A549 (cell line): ENCODE measurements at regions not wholly inside any gene's neighbourhood (a gene's known extent, or its start where the extent isn't known, plus 50 kb on each side); places are given as distances from the start of the nearest gene placed in this dataset.

ENCODE experiments used
- ATAC-seq, 2 experiments: fragments of 200-7000 bp in 1 of 2; fragments of >200 bp in 1 of 2; cut with Nextera tagmentation in 1 of 2; cut with Tn5 transposase in 1 of 2; 3 replicates each; pipeline versions ENCODE4 v1.8.0 to v1.9.1; 2018 to 2020; ENCODE audit warnings: mild to moderate bottlenecking in 1 of 2, moderate library complexity in 1 of 2
- CTCF ChIA-PET: fragments of 300-600 bp; sonication (Branson Sonifier 250); formaldehyde crosslinking; extraction: SDS; loops from one replicate; lab custom pipeline; 2021; ENCODE audit warnings: antibody characterized with exemption, inconsistent platforms; lab: Yijun Ruan, JAX
- POLR2A ChIA-PET: fragments of 350-600 bp; formaldehyde crosslinking; extraction: SDS; loops from one replicate; lab custom pipeline; 2021; ENCODE audit warnings: antibody characterized with exemption, inconsistent platforms; lab: Yijun Ruan, JAX
- DNase-seq, 2 experiments: peaks; one replicate each; pipeline versions ENCODE4 v3.0.0 to v3.0.0-alpha.2; 2011 to 2016; ENCODE audit warnings: low read depth in 1 of 2, low spot score in 1 of 2
- FAIRE-seq: peaks from 2 replicates; lab custom pipeline; 2011; peaks lifted over from hg19 to GRCh38; lab: Jason Lieb, UNC
- H3K27ac ChIP-seq, 2 experiments: fragments of >200 bp; sonication (Bioruptor Twin); formaldehyde crosslinking; 3 replicates each; pipeline ENCODE4 v1.5.1; 2016 to 2017
- H3K4me1 ChIP-seq: fragments of >200 bp; sonication (Bioruptor Twin); formaldehyde crosslinking; 3 replicates; pipeline ENCODE4 v1.6.1; 2016
- H3K4me2 ChIP-seq: fragments of >200 bp; sonication (Bioruptor Twin); formaldehyde crosslinking; 3 replicates; pipeline ENCODE4 v1.6.1; 2016
- H3K4me3 ChIP-seq: fragments of >200 bp; sonication (Bioruptor Twin); formaldehyde crosslinking; 3 replicates; pipeline ENCODE4 v1.5.1; 2016
- H3K9me3 ChIP-seq: fragments of >200 bp; sonication (Bioruptor Twin); formaldehyde crosslinking; 3 replicates; pipeline ENCODE4 v1.6.1; 2016
- BHLHE40 ChIP-seq: IDR thresholded peaks from 2 replicates; pipeline ENCODE4 v1.6.1; 2012; ENCODE audit warnings: low read depth, low read length, inconsistent platforms
- CBX8 ChIP-seq: fragments of 200-600 bp; sonication (generic); IDR thresholded peaks from 2 replicates; pipeline ENCODE4 v1.6.1; 2016
- CEBPB ChIP-seq, 2 experiments: fragments of >200 bp in 1 of 2; sonication (Bioruptor Twin) in 1 of 2; formaldehyde crosslinking in 1 of 2; IDR thresholded peaks; 2 replicates each; pipeline ENCODE4 v1.6.1; 2012 to 2016
- CHD4 ChIP-seq: fragments of 200-600 bp; sonication (generic); IDR thresholded peaks from 2 replicates; pipeline ENCODE4 v1.6.1; 2016; ENCODE audit warnings: antibody characterized with exemption, mild to moderate bottlenecking, borderline replicate concordance
- EHF ChIP-seq: fragments of 250-450 bp; sonication (Bioruptor Pico); IDR thresholded peaks from 2 replicates; pipeline ENCODE4 v1.5.0; 2020; ENCODE audit warnings: mild to moderate bottlenecking
- EHMT2 ChIP-seq: fragments of 200-600 bp; sonication (generic); IDR thresholded peaks from 2 replicates; pipeline ENCODE4 v1.6.1; 2016; ENCODE audit warnings: antibody characterized with exemption, low read depth, mild to moderate bottlenecking, moderate library complexity
- ESRRA ChIP-seq: fragments of 150-350 bp; IDR thresholded peaks from 2 replicates; pipeline ENCODE4 v1.6.1; 2014; ENCODE audit warnings: mild to moderate bottlenecking, low read length, borderline replicate concordance
- FOSB ChIP-seq: fragments of 250-450 bp; sonication (Bioruptor Pico); IDR thresholded peaks from 2 replicates; pipeline ENCODE4 v1.5.0; 2020; ENCODE audit warnings: mild to moderate bottlenecking, moderate library complexity
- FOSL2 ChIP-seq, 2 experiments: fragments of 450-650 bp in 1 of 2; fragments of >200 bp in 1 of 2; sonication (Bioruptor Twin) in 1 of 2; formaldehyde crosslinking; IDR thresholded peaks; 2 replicates each; pipeline versions ENCODE4 v1.5.0 to v1.6.1; 2016 to 2020; ENCODE audit warnings: mild to moderate bottlenecking in 1 of 2, moderate library complexity in 1 of 2
- FOXS1 ChIP-seq: fragments of 250-450 bp; sonication (Bioruptor Pico); IDR thresholded peaks from 2 replicates; pipeline ENCODE4 v1.5.0; 2020; ENCODE audit warnings: mild to moderate bottlenecking, moderate library complexity
- HOXB13 ChIP-seq: fragments of 250-450 bp; sonication (Bioruptor Pico); IDR thresholded peaks from 2 replicates; pipeline ENCODE4 v1.5.0; 2020; ENCODE audit warnings: low read depth, mild to moderate bottlenecking, moderate library complexity
- MYC ChIP-seq: IDR thresholded peaks from 2 replicates; pipeline ENCODE4 v1.6.1; 2012; ENCODE audit warnings: mild to moderate bottlenecking, inconsistent platforms, low read length, improper control_type of control experiment, borderline replicate concordance
- NFE2L2 ChIP-seq: fragments of 150-350 bp; conservative IDR thresholded peaks from 2 replicates; pipeline ENCODE4 v1.6.1; 2014; ENCODE audit warnings: low read length
- NPAS2 ChIP-seq: fragments of 250-450 bp; sonication (Bioruptor Pico); IDR thresholded peaks from 2 replicates; pipeline ENCODE4 v1.8.0; 2022; ENCODE audit warnings: mild to moderate bottlenecking, moderate library complexity, borderline replicate concordance
- NR3C1 ChIP-seq: fragments of >200 bp; sonication (Bioruptor Twin); formaldehyde crosslinking; IDR thresholded peaks from 3 replicates; pipeline ENCODE4 v1.6.1; 2017
- PHF8 ChIP-seq: fragments of 200-600 bp; sonication (generic); IDR thresholded peaks from 2 replicates; pipeline ENCODE4 v1.6.1; 2016; ENCODE audit warnings: low read depth, mild to moderate bottlenecking, antibody characterized with exemption, moderate library complexity, borderline replicate concordance
- POLR2A ChIP-seq: IDR thresholded peaks from 2 replicates; pipeline ENCODE4 v1.6.1; 2012; ENCODE audit warnings: mild to moderate bottlenecking, low read length
- RARB ChIP-seq: fragments of 250-450 bp; sonication (Bioruptor Pico); IDR thresholded peaks from 2 replicates; pipeline ENCODE4 v1.8.0; 2021; ENCODE audit warnings: mild to moderate bottlenecking, moderate library complexity
- RNF2 ChIP-seq: fragments of 200-600 bp; sonication (generic); IDR thresholded peaks from 2 replicates; pipeline ENCODE4 v1.6.1; 2016; ENCODE audit warnings: low read depth, mild to moderate bottlenecking, antibody characterized with exemption, moderate library complexity, borderline replicate concordance
- SMC3 ChIP-seq: fragments of >200 bp; sonication (Bioruptor Twin); formaldehyde crosslinking; IDR thresholded peaks from 3 replicates; pipeline ENCODE4 v1.6.1; 2018; ENCODE audit warnings: inconsistent platforms
- SREBF2 ChIP-seq: fragments of 450-650 bp; IDR thresholded peaks from 2 replicates; pipeline ENCODE4 v1.6.1; 2014; ENCODE audit warnings: mild to moderate bottlenecking, moderate library complexity
- TFCP2L1 ChIP-seq: fragments of 250-450 bp; sonication (Bioruptor Pico); IDR thresholded peaks from 2 replicates; pipeline ENCODE4 v1.5.0; 2021; ENCODE audit warnings: mild to moderate bottlenecking
- ZC3H11A ChIP-seq: fragments of 450-650 bp; IDR thresholded peaks from 2 replicates; pipeline ENCODE4 v1.6.1; 2014; ENCODE audit warnings: antibody characterized with exemption, mild to moderate bottlenecking
- ZFP36 ChIP-seq: fragments of 450-650 bp; IDR thresholded peaks from 2 replicates; pipeline ENCODE4 v1.6.1; 2014; ENCODE audit warnings: borderline replicate concordance; ENCODE audit not compliant: partially characterized antibody
- WGBS: methylation state at CpG from one replicate; pipeline ENCODE4 v1.1.6; 2017; ENCODE audit errors: missing lambda C conversion rate; 5-methylcytosine and 5-hydroxymethylcytosine counted together
- TF ChIP-seq, protein P1 (sequence below): fragments of 250-450 bp; sonication (Bioruptor Pico); IDR thresholded peaks from 2 replicates; pipeline ENCODE4 v1.5.0; 2020; ENCODE audit warnings: low read depth, mild to moderate bottlenecking, moderate library complexity
- TF ChIP-seq, protein P2 (sequence below): fragments of >200 bp; sonication (Bioruptor Twin); formaldehyde crosslinking; IDR thresholded peaks from 3 replicates; pipeline ENCODE4 v1.5.1; 2016
- TF ChIP-seq, protein P3 (sequence below): fragments of >200 bp; sonication (Bioruptor Twin); formaldehyde crosslinking; IDR thresholded peaks from 3 replicates; pipeline ENCODE4 v1.6.1; 2016

DNA sequence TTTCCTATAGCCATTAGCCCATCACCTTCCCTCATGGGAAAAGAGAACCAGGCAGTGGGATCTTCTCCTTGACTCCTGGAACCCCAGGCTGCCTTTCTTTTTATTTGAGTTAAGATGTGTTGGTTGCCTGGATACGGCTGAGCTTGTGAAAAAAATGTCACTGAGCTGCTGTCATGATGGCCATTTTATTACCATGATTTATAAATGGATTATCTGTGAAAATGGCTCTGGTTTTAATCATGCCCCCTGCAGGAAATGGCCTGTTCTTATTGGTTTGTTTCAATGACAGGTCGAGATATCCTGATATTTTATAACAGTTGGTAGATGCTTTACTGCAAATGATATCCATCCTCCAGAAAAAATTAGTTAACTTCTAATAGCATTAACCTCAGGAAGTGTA is 640.4 kb downstream of the CDH11 start:
- no peak overlapping the region for H3K4me3 ChIP-seq
- TF ChIP-seq HOXB13 (no peak), NR3C1 (no peak), EHMT2 (no peak), FOSL2 (IDR thresholded peaks at IDR 0.05) (no peak), FOSL2 (CRISPR knock-in tag; IDR thresholded peaks at IDR 0.05) (no peak), ZC3H11A (no peak), NPAS2 (CRISPR knock-in tag) (no peak), RNF2 (no peak), ESRRA (no peak), ZFP36 (no peak), EHF (CRISPR knock-in tag) (no peak), NFE2L2 (no peak), TFCP2L1 (CRISPR knock-in tag) (no peak), PHF8 (no peak), FOXS1 (CRISPR knock-in tag) (no peak), FOSB (CRISPR knock-in tag) (no peak), CBX8 (no peak)
- TF ChIP-seq, protein P1, sequence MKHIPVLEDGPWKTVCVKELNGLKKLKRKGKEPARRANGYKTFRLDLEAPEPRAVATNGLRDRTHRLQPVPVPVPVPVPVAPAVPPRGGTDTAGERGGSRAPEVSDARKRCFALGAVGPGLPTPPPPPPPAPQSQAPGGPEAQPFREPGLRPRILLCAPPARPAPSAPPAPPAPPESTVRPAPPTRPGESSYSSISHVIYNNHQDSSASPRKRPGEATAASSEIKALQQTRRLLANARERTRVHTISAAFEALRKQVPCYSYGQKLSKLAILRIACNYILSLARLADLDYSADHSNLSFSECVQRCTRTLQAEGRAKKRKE (CRISPR knock-in tag): no peak
- TF ChIP-seq, all 56 proteins: peak for 0
- WGBS: 7% methylated on average over 2 of the region's 2 CpGs
- ATAC-seq (no peak), DNase-seq (no peak), FAIRE-seq (no peak)
- ChIA-PET POLR2A (no interaction called here), CTCF (no interaction called here)
- Histone ChIP-seq H3K4me2 (no peak overlapping the region), H3K27ac (no peak overlapping the region), H3K4me1 (no peaks in the 10 kb centered on the region), H3K9me3 (no peaks in the 10 kb centered on the region)

DNA sequence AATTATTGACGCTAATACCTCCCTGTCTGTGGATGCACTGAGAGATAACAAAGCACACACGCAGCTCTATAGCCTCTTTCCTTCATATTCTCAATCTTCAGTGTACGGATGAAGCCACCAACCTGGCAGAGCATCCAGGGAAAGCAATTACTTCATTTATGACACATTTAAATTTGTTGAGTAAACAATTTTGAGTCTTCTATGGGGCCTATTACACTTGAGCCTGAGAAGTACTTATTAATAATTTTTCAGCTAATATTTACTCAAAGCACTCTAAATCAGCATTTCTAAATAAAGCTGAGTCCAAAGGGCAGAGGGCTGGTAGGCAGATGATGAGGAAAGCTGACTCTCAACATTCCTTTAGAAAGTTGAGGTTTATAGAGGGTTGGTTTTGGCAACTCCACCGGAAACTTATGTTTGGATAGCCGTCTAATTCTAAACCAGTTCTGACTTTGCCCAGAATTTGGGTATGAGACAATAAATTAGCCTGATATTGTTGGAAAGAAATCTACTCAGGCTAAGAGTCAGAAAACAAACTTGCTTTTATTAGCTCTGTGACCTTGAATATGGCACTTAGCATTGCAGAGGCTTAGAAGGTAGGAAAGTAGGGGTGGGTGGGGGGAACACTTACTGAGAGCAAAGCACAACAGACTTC is 643.5 kb downstream of the CDH11 start:
- 0% methylated on average over 5 of the region's 5 CpGs for WGBS
- no peak for ATAC-seq
- H3K9me3 ChIP-seq: no peaks in the 10 kb centered on the region
- FAIRE-seq: no peak
- TF ChIP-seq HOXB13 (no peak), ESRRA (no peak)
- H3K4me2 ChIP-seq: no peak overlapping the region
- no peaks in the 10 kb centered on the region for H3K4me1 ChIP-seq
- no peak overlapping the region for H3K4me3 ChIP-seq
- DNase-seq: peak in 1 of 2 experiments; percentile 11
- POLR2A ChIA-PET: no interaction called here
- H3K27ac ChIP-seq: no peak overlapping the region
- CTCF ChIA-PET: interaction anchor here (0.5 to 0.6 kb wide), 2 partner anchors 1121 to 1524 kb away, joined by 3 read pairs; no protein-coding TSS in a partner anchor

DNA sequence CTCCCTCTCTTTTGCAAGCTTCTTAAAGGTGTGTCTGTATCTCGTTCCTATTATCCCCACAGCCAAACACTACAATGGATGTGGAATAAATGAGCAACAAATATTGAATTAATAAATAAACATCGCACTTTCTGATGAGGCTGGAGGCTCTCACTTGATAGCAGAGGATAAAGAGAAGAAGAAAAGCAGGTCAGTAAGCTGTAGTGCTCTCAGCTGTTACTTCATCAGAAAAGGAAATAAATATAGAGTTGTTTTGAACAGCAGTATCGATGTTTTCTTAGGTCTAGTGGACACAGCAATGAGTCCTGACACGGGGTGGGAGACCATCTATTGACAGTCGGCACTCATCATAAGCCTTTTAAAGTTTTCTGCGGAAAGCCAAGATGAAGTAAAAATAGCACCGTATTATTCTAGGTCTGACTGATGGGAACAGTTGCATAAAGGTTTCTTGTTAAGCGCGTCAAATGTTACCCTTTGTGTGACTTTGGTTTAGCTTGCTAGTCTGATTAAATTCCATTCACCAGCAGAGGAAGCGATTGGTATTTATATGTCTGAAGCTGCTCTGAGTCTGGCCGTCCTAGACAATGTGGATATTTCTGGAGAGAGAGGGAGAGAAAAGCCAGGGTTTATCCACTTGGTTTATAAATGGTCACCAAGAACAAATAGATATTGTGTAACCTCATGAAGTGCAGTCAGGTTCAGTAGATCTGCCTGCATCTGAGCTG is 646.1 kb downstream of the CDH11 start:
- no peak overlapping the region for H3K4me2 ChIP-seq
- H3K4me1 ChIP-seq: no peaks in the 10 kb centered on the region
- no peak for ATAC-seq
- POLR2A ChIA-PET: no interaction called here
- DNase-seq: no peak
- no peak overlapping the region for H3K4me3 ChIP-seq
- no peak for TF ChIP-seq CEBPB (IDR thresholded peaks at IDR 0.05)
- TF ChIP-seq CHD4: no peak
- TF ChIP-seq, protein P2, sequence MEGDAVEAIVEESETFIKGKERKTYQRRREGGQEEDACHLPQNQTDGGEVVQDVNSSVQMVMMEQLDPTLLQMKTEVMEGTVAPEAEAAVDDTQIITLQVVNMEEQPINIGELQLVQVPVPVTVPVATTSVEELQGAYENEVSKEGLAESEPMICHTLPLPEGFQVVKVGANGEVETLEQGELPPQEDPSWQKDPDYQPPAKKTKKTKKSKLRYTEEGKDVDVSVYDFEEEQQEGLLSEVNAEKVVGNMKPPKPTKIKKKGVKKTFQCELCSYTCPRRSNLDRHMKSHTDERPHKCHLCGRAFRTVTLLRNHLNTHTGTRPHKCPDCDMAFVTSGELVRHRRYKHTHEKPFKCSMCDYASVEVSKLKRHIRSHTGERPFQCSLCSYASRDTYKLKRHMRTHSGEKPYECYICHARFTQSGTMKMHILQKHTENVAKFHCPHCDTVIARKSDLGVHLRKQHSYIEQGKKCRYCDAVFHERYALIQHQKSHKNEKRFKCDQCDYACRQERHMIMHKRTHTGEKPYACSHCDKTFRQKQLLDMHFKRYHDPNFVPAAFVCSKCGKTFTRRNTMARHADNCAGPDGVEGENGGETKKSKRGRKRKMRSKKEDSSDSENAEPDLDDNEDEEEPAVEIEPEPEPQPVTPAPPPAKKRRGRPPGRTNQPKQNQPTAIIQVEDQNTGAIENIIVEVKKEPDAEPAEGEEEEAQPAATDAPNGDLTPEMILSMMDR: no peak
- no peak for TF ChIP-seq SMC3
- no peak for TF ChIP-seq POLR2A
- TF ChIP-seq, protein P3, sequence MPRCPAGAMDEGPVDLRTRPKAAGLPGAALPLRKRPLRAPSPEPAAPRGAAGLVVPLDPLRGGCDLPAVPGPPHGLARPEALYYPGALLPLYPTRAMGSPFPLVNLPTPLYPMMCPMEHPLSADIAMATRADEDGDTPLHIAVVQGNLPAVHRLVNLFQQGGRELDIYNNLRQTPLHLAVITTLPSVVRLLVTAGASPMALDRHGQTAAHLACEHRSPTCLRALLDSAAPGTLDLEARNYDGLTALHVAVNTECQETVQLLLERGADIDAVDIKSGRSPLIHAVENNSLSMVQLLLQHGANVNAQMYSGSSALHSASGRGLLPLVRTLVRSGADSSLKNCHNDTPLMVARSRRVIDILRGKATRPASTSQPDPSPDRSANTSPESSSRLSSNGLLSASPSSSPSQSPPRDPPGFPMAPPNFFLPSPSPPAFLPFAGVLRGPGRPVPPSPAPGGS: no peak
- no peak for TF ChIP-seq BHLHE40
- TF ChIP-seq HOXB13: no peak
- no peak for TF ChIP-seq MYC
- no peak for TF ChIP-seq RARB
- no peak for TF ChIP-seq SREBF2
- no peaks in the 10 kb centered on the region for H3K9me3 ChIP-seq
- WGBS: 40% methylated on average over 11 of the region's 11 CpGs
- no peak for FAIRE-seq
- H3K27ac ChIP-seq: no peak overlapping the region
- CTCF ChIA-PET: no interaction called here
